HepG2 (cell line): ENCODE measurements at regions not wholly inside any gene's neighbourhood (a gene's known extent, or its start where the extent isn't known, plus 50 kb on each side); places are given as distances from the start of the nearest gene placed in this dataset.

Source experiments
- ATAC-seq: fragments of 200-7000 bp; cut with Tn5 transposase; 3 replicates; pipeline ENCODE4 v1.9.1; 2020; ENCODE audit warnings: mild to moderate bottlenecking, moderate library complexity
- BruUV-seq: library from RNA; stranded (reverse); fragments of 400-500 nt; replicated peaks from 2 replicates; lab custom pipeline; 2021; lab: Mats Ljungman, UMichigan
- CTCF ChIA-PET: fragments of 300-600 bp; formaldehyde crosslinking; extraction: SDS; loops from one replicate; lab custom pipeline; 2021; ENCODE audit warnings: low total read pairs, inconsistent platforms, low intra/inter-chr PET ratio; lab: Yijun Ruan, JAX
- POLR2A ChIA-PET: fragments of 350-600 bp; sonication (Branson Sonifier 250); formaldehyde crosslinking; loops from one replicate; lab custom pipeline; 2020; ENCODE audit warnings: antibody characterized with exemption, inconsistent platforms; lab: Yijun Ruan, JAX
- DNase-seq: peaks from one replicate; pipeline ENCODE4 v3.0.0-alpha.2; 2015; ENCODE audit warnings: low spot score
- FAIRE-seq: peaks from 3 replicates; lab custom pipeline; 2011; peaks lifted over from hg19 to GRCh38; lab: Jason Lieb, UNC
- H2AFZ ChIP-seq: one replicate; pipeline ENCODE4 v1.6.1; 2011; ENCODE audit warnings: low read length, inconsistent platforms
- H3K27ac ChIP-seq: fragments of 300-600 bp; 3 replicates; pipeline ENCODE4 v1.8.0; 2011; ENCODE audit warnings: mixed run types, mild to moderate bottlenecking, mixed read lengths, low read length, inconsistent platforms; ENCODE audit not compliant: insufficient read depth; ENCODE audit errors: extremely low read length
- H3K27me3 ChIP-seq, 2 experiments: fragments of 200-600 bp in 1 of 2; 2 replicates in 1 of 2; 3 replicates in 1 of 2; pipeline versions ENCODE4 v1.6.0 to v1.8.0; 2011; ENCODE audit warnings: low read length in 2 of 2, mild to moderate bottlenecking in 2 of 2, moderate library complexity in 2 of 2, inconsistent platforms in 1 of 2; ENCODE audit not compliant: insufficient read depth in 2 of 2, control insufficient read depth in 1 of 2
- H3K36me3 ChIP-seq, 2 experiments: fragments of 200-600 bp in 1 of 2; replicated peaks in 1 of 2; 2 replicates in 1 of 2; 3 replicates in 1 of 2; pipeline versions ENCODE4 v1.5.1 to v1.8.0; 2011; ENCODE audit warnings: low read length in 2 of 2, inconsistent platforms in 1 of 2; ENCODE audit not compliant: insufficient read depth in 2 of 2, control insufficient read depth in 1 of 2
- H3K4me1 ChIP-seq: 2 replicates; pipeline ENCODE4 v1.5.1; 2012; ENCODE audit warnings: low read length, inconsistent platforms; ENCODE audit not compliant: insufficient read depth
- H3K4me2 ChIP-seq: 2 replicates; pipeline ENCODE4 v1.6.0; 2011; ENCODE audit warnings: low read depth, low read length, inconsistent platforms
- H3K4me3 ChIP-seq, 3 experiments: fragments of 200-600 bp in 1 of 3; sonication (generic), shearing (Covaris generic) in 1 of 3; replicated peaks in 1 of 3; 2 replicates each; pipeline ENCODE4 v1.5.1; 2011 to 2016; ENCODE audit warnings: low read length in 3 of 3, inconsistent platforms in 2 of 3, low read depth in 2 of 3, mild to moderate bottlenecking in 2 of 3, control low read depth in 1 of 3, mixed read lengths in 1 of 3; ENCODE audit not compliant: insufficient read depth in 1 of 3
- H3K79me2 ChIP-seq: one replicate; pipeline ENCODE4 v1.6.1; 2011; ENCODE audit warnings: low read length, inconsistent platforms; ENCODE audit not compliant: insufficient read depth
- H3K9ac ChIP-seq: 2 replicates; pipeline ENCODE4 v1.6.0; 2011; ENCODE audit warnings: mild to moderate bottlenecking, low read depth, low read length, inconsistent platforms; ENCODE audit not compliant: insufficient read depth
- H3K9me3 ChIP-seq: 2 replicates; pipeline ENCODE4 v1.5.1; 2012; ENCODE audit warnings: mild to moderate bottlenecking, low read length
- H4K20me1 ChIP-seq: 2 replicates; pipeline ENCODE4 v1.6.0; 2011; ENCODE audit warnings: inconsistent platforms, mild to moderate bottlenecking, low read length, moderate library complexity; ENCODE audit not compliant: insufficient read depth
- BRD4 ChIP-seq: sonication (generic); formaldehyde crosslinking; IDR thresholded peaks from 2 replicates; pipeline ENCODE4 v1.4.0; 2020; ENCODE audit warnings: missing genetic modification reagents
- HNRNPK ChIP-seq: fragments of 200-400 bp; formaldehyde crosslinking; IDR thresholded peaks from 2 replicates; pipeline ENCODE4 v1.6.1; 2018; ENCODE audit warnings: low read length, low read depth, moderate library complexity, mild to moderate bottlenecking; ENCODE audit not compliant: poor library complexity, severe bottlenecking
- IKZF1 ChIP-seq: fragments of 450-650 bp; IDR thresholded peaks from 2 replicates; pipeline ENCODE4 v1.7.1; 2016
- MED13 ChIP-seq: sonication (generic); formaldehyde crosslinking; IDR thresholded peaks from 2 replicates; pipeline ENCODE4 v1.5.0; 2020; ENCODE audit warnings: missing genetic modification reagents
- ONECUT2 ChIP-seq: sonication (generic); formaldehyde crosslinking; IDR thresholded peaks from 2 replicates; pipeline ENCODE4 v1.4.0; 2020; ENCODE audit warnings: missing genetic modification reagents
- PAWR ChIP-seq: sonication (generic); formaldehyde crosslinking; IDR thresholded peaks from 2 replicates; pipeline ENCODE4 v1.4.0; 2020; ENCODE audit warnings: missing genetic modification reagents, mild to moderate bottlenecking, borderline replicate concordance
- POLR2AphosphoS5 ChIP-seq: IDR thresholded peaks from 2 replicates; pipeline ENCODE4 v1.6.1; 2012; ENCODE audit warnings: low read depth, low read length
- RBM22 ChIP-seq: fragments of 200-400 bp; formaldehyde crosslinking; optimal IDR thresholded peaks from 2 replicates; pipeline ENCODE3; 2017; ENCODE audit warnings: mild to moderate bottlenecking, low read length, moderate library complexity
- SALL2 ChIP-seq: sonication (generic); formaldehyde crosslinking; IDR thresholded peaks from 2 replicates; pipeline ENCODE4 v1.8.1; 2023; ENCODE audit warnings: mild to moderate bottlenecking, missing genetic modification reagents, inconsistent platforms
- SRSF4 ChIP-seq: fragments of 200-400 bp; formaldehyde crosslinking; IDR thresholded peaks from one replicate; pipeline ENCODE4 v1.6.1; 2018; ENCODE audit warnings: mild to moderate bottlenecking, low read depth, low read length, moderate library complexity; ENCODE audit not compliant: poor library complexity, severe bottlenecking
- ZNF354B ChIP-seq: sonication (generic); formaldehyde crosslinking; IDR thresholded peaks from 2 replicates; pipeline ENCODE4 v1.8.0; 2022; ENCODE audit warnings: mild to moderate bottlenecking, missing genetic modification reagents
- ZNF501 ChIP-seq: sonication (generic); formaldehyde crosslinking; IDR thresholded peaks from 2 replicates; pipeline ENCODE4 v1.5.1; 2020; ENCODE audit warnings: mild to moderate bottlenecking, moderate library complexity, missing genetic modification reagents
- ZNF562 ChIP-seq: sonication (generic); formaldehyde crosslinking; IDR thresholded peaks from 2 replicates; pipeline ENCODE4 v1.8.0; 2022; ENCODE audit warnings: missing genetic modification reagents, borderline replicate concordance
- ZNF768 ChIP-seq: sonication (generic); formaldehyde crosslinking; IDR thresholded peaks from 2 replicates; pipeline ENCODE4 v1.4.0; 2020; ENCODE audit warnings: missing genetic modification reagents
- WGBS: methylation state at CpG from one replicate; pipeline ENCODE4 v1.1.6; 2017; ENCODE audit warnings: low lambda C conversion rate; 5-methylcytosine and 5-hydroxymethylcytosine counted together
- in situ Hi-C: cut with HindIII; loops from 2 replicates; pipeline ENCODE4 v1.10.0; 2017; ENCODE audit warnings: low pct_unique_long_range_greater_than_20kb; ENCODE audit not compliant: extremely low pct_ligation_motif_present
- intact Hi-C: fragments of 100-400 bp; cut with micrococcal nuclease; formaldehyde crosslinking; loops from one replicate; pipeline ENCODE4 v1.10.0; 2022; ENCODE audit not compliant: unreplicated experiment
- TF ChIP-seq, protein P1 (sequence below): sonication (generic); formaldehyde crosslinking; IDR thresholded peaks from 2 replicates; pipeline ENCODE4 v1.4.0; 2020; ENCODE audit warnings: missing genetic modification reagents
- TF ChIP-seq, protein P2 (sequence below): sonication (generic); formaldehyde crosslinking; IDR thresholded peaks from 2 replicates; pipeline ENCODE4 v1.5.0; 2020; ENCODE audit warnings: missing genetic modification reagents
- TF ChIP-seq, protein P3 (sequence below): IDR thresholded peaks from 2 replicates; pipeline ENCODE4 v1.6.1; 2018; ENCODE audit warnings: missing genetic modification reagents, mild to moderate bottlenecking, missing compliant biosample characterization
- TF ChIP-seq, protein P4 (sequence below): sonication (generic); formaldehyde crosslinking; IDR thresholded peaks from 2 replicates; pipeline ENCODE4 v1.5.0; 2020; ENCODE audit warnings: missing genetic modification reagents, mild to moderate bottlenecking, borderline replicate concordance
- TF ChIP-seq, protein P5 (sequence below): sonication (generic); formaldehyde crosslinking; IDR thresholded peaks from 2 replicates; pipeline ENCODE4 v1.8.1; 2023; ENCODE audit warnings: missing genetic modification reagents, mild to moderate bottlenecking, borderline replicate concordance

DNA sequence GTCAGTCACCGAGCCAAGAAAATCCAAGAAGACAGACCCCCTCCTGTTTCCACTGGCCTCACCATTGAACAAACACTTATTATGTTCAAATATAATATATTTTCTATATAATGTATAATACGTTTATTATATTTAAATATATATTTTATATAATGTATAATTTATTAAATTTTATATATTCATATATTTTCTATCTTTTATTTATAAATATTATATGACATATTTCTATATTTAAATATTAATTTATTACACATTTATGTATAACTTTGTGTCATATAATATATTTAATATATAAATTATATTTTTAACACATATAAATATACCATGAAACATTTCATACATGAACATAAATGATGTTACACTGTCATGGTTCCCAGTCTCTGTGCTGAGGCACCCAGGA, 60.9 kb upstream of the RMDN2 start (continued):
- TF ChIP-seq, protein P1, sequence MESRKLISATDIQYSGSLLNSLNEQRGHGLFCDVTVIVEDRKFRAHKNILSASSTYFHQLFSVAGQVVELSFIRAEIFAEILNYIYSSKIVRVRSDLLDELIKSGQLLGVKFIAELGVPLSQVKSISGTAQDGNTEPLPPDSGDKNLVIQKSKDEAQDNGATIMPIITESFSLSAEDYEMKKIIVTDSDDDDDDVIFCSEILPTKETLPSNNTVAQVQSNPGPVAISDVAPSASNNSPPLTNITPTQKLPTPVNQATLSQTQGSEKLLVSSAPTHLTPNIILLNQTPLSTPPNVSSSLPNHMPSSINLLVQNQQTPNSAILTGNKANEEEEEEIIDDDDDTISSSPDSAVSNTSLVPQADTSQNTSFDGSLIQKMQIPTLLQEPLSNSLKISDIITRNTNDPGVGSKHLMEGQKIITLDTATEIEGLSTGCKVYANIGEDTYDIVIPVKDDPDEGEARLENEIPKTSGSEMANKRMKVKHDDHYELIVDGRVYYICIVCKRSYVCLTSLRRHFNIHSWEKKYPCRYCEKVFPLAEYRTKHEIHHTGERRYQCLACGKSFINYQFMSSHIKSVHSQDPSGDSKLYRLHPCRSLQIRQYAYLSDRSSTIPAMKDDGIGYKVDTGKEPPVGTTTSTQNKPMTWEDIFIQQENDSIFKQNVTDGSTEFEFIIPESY: no peak
- TF ChIP-seq ZNF768 (CRISPR knock-in tag): no peak

DNA sequence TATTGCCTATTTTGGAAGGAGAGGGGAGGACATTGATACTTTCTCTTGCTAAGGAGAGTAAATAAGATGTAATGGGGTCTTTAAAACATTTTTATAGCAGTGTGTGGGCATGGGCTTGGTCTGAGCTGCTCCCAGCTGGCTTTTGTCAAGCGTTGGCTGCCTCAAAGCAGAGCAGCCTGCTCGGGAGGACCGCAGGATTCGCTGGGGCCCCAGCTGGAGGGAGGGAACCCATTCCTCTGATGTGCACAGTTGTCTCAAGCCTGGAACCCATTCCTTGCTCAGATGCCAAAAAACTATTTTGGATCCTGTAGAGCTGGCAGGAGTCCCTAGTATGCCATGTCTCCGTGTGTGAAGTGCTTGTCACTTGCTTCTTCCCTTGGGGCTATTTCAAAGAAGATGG, 59.4 kb upstream of the RMDN2 start:
- Histone ChIP-seq H3K4me3 (no peak overlapping the region), H3K9ac (no peak overlapping the region), H3K4me1 (no peaks in the 10 kb centered on the region), H3K27me3 (peaks cover 0 to 23% of the 10 kb centered on the region in 2 experiments; a peak in 2 of 5 replicates), H4K20me1 (no peaks in the 10 kb centered on the region), H3K4me2 (no peak overlapping the region), H3K27ac (no peak overlapping the region), H2AFZ (no peak overlapping the region), H3K36me3 (no peaks in the 10 kb centered on the region), H3K9me3 (no peaks in the 10 kb centered on the region), H3K79me2 (no peaks in the 10 kb centered on the region)
- intact Hi-C loops (no loop called here), in situ Hi-C loops (no loop called here)
- CTCF ChIA-PET: no interaction called here
- whole genome bisulfite sequencing: 69% methylated on average over 5 of the region's 5 CpGs
- BruUV-seq: no TSS peak
- no peak for TF ChIP-seq IKZF1
- TF ChIP-seq ONECUT2 (CRISPR knock-in tag): no peak
- TF ChIP-seq ZNF354B (CRISPR knock-in tag): no peak
- no peak for TF ChIP-seq ZNF501 (CRISPR knock-in tag)
- no peak for TF ChIP-seq SRSF4
- no peak for TF ChIP-seq HNRNPK
- TF ChIP-seq SALL2: no peak
- TF ChIP-seq MED13 (CRISPR knock-in tag): no peak
- TF ChIP-seq BRD4: no peak
- TF ChIP-seq PAWR (CRISPR knock-in tag): no peak
- TF ChIP-seq POLR2AphosphoS5: no peak
- TF ChIP-seq, protein P2, sequence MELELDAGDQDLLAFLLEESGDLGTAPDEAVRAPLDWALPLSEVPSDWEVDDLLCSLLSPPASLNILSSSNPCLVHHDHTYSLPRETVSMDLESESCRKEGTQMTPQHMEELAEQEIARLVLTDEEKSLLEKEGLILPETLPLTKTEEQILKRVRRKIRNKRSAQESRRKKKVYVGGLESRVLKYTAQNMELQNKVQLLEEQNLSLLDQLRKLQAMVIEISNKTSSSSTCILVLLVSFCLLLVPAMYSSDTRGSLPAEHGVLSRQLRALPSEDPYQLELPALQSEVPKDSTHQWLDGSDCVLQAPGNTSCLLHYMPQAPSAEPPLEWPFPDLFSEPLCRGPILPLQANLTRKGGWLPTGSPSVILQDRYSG: no peak
- TF ChIP-seq, protein P3, sequence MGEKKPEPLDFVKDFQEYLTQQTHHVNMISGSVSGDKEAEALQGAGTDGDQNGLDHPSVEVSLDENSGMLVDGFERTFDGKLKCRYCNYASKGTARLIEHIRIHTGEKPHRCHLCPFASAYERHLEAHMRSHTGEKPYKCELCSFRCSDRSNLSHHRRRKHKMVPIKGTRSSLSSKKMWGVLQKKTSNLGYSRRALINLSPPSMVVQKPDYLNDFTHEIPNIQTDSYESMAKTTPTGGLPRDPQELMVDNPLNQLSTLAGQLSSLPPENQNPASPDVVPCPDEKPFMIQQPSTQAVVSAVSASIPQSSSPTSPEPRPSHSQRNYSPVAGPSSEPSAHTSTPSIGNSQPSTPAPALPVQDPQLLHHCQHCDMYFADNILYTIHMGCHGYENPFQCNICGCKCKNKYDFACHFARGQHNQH: no peak
- TF ChIP-seq RBM22: no peak
- no peak for TF ChIP-seq ZNF562 (CRISPR knock-in tag)
- TF ChIP-seq, protein P4, sequence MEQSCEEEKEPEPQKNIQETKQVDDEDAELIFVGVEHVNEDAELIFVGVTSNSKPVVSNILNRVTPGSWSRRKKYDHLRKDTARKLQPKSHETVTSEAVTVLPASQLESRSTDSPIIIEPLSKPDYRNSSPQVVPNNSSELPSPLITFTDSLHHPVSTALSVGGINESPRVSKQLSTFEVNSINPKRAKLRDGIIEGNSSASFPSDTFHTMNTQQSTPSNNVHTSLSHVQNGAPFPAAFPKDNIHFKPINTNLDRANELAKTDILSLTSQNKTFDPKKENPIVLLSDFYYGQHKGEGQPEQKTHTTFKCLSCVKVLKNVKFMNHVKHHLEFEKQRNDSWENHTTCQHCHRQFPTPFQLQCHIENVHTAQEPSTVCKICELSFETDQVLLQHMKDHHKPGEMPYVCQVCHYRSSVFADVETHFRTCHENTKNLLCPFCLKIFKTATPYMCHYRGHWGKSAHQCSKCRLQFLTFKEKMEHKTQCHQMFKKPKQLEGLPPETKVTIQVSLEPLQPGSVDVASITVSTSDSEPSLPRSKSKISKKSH (CRISPR knock-in tag): no peak
- TF ChIP-seq, protein P5, sequence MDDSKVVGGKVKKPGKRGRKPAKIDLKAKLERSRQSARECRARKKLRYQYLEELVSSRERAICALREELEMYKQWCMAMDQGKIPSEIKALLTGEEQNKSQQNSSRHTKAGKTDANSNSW (CRISPR knock-in tag): no peak
- POLR2A ChIA-PET: no interaction called here
- DNase-seq: no peak
- FAIRE-seq: no peak
- no peak for ATAC-seq
